Muscle layer of duodenum (tissue), 2 donors: ENCODE measurements at regions not wholly inside any gene's neighbourhood (a gene's known extent, or its start where the extent isn't known, plus 50 kb on each side); places are given as distances from the start of the nearest gene placed in this dataset.
"Not testable (repeated sequence)": the region's sequence is repeated elsewhere in the genome, so short reads cannot be mapped to it uniquely, and the experiment has no call there.

ENCODE experiments used
- H3K27ac ChIP-seq: one replicate; pipeline ENCODE4 v1.7.0; 2013; ENCODE audit warnings: mild to moderate bottlenecking, low read length
- H3K27me3 ChIP-seq: one replicate; pipeline ENCODE4 v1.7.0; 2013; ENCODE audit warnings: low read depth, mild to moderate bottlenecking, control low read depth, low read length
- H3K36me3 ChIP-seq, 2 donors: one replicate each; pipeline ENCODE4 v1.7.0; 2013; ENCODE audit warnings: low read length in 2 of 2, control low read depth in 1 of 2, mild to moderate bottlenecking in 1 of 2; ENCODE audit not compliant: insufficient read depth in 2 of 2, control insufficient read depth in 1 of 2
- H3K4me1 ChIP-seq, 2 donors: one replicate each; pipeline ENCODE4 v1.7.0; 2013; ENCODE audit warnings: low read length in 2 of 2, mild to moderate bottlenecking in 2 of 2, control low read depth in 1 of 2, moderate library complexity in 1 of 2; ENCODE audit not compliant: insufficient read depth in 2 of 2, control insufficient read depth in 1 of 2
- H3K4me3 ChIP-seq, 2 donors: one replicate each; pipeline ENCODE4 v1.7.0; 2013; ENCODE audit warnings: low read length in 2 of 2, low read depth in 1 of 2, mild to moderate bottlenecking in 1 of 2
- H3K9me3 ChIP-seq, 2 donors: one replicate each; pipeline ENCODE4 v1.7.0; 2013; ENCODE audit warnings: low read length in 2 of 2, control low read depth in 1 of 2, mild to moderate bottlenecking in 1 of 2; ENCODE audit not compliant: control insufficient read depth in 1 of 2
- donor health status: healthy.

GRCh38 chr6:23637296-23637695 is 488.7 kb upstream of the NRSN1 start:
- H3K9me3 ChIP-seq, result no peaks in the 10 kb centered on the region
- no peaks in the 10 kb centered on the region for H3K27me3 ChIP-seq
- H3K36me3 ChIP-seq, result no peaks in the 10 kb centered on the region
- H3K4me3 ChIP-seq, result no peak overlapping the region
- no peaks in the 10 kb centered on the region for H3K4me1 ChIP-seq
- H3K27ac ChIP-seq, result no peak overlapping the region

- Histone ChIP-seq H3K27ac (no peak overlapping the region), H3K36me3 (no peaks in the 10 kb centered on the region), H3K27me3 (no peaks in the 10 kb centered on the region), H3K4me1 (no peaks in the 10 kb centered on the region), H3K9me3 (no peaks in the 10 kb centered on the region), H3K4me3 (no peak overlapping the region)
Observed at GRCh38 chr6:23642849-23643248, 483.2 kb upstream of the NRSN1 start.

GRCh38 chr6:23647045-23647444 is 479.0 kb upstream of the NRSN1 start:
- no peaks in the 10 kb centered on the region for H3K4me1 ChIP-seq
- H3K4me3 ChIP-seq, result no peak overlapping the region
- H3K27me3 ChIP-seq, result no peaks in the 10 kb centered on the region
- no peaks in the 10 kb centered on the region for H3K36me3 ChIP-seq
- no peaks in the 10 kb centered on the region for H3K9me3 ChIP-seq
- H3K27ac ChIP-seq, result no peak overlapping the region

- no peaks in the 10 kb centered on the region for H3K27me3 ChIP-seq
- H3K9me3 ChIP-seq, result no peaks in the 10 kb centered on the region
- no peak overlapping the region for H3K27ac ChIP-seq
- no peaks in the 10 kb centered on the region for H3K36me3 ChIP-seq
- H3K4me1 ChIP-seq, result no peaks in the 10 kb centered on the region
- no peak overlapping the region for H3K4me3 ChIP-seq
Observed at GRCh38 chr6:23650676-23651075, 475.3 kb upstream of the NRSN1 start.

GRCh38 chr6:23654745-23655144 is 471.3 kb upstream of the NRSN1 start:
- H3K27ac ChIP-seq, result no peak overlapping the region
- no peaks in the 10 kb centered on the region for H3K36me3 ChIP-seq
- no peaks in the 10 kb centered on the region for H3K27me3 ChIP-seq
- H3K9me3 ChIP-seq, result no peaks in the 10 kb centered on the region
- H3K4me3 ChIP-seq, result no peak overlapping the region
- no peaks in the 10 kb centered on the region for H3K4me1 ChIP-seq

GRCh38 chr6:23655525-23655924 is 470.5 kb upstream of the NRSN1 start:
- H3K27me3 ChIP-seq, result no peaks in the 10 kb centered on the region
- H3K4me3 ChIP-seq, result no peak overlapping the region
- no peaks in the 10 kb centered on the region for H3K4me1 ChIP-seq
- no peak overlapping the region for H3K27ac ChIP-seq
- no peaks in the 10 kb centered on the region for H3K36me3 ChIP-seq
- no peaks in the 10 kb centered on the region for H3K9me3 ChIP-seq

GRCh38 chr6:23656255-23657194 is 469.5 kb upstream of the NRSN1 start:
- no peak overlapping the region for H3K4me3 ChIP-seq
- H3K36me3 ChIP-seq, result no peaks in the 10 kb centered on the region
- no peaks in the 10 kb centered on the region for H3K9me3 ChIP-seq
- H3K27ac ChIP-seq, result no peak overlapping the region
- no peaks in the 10 kb centered on the region for H3K27me3 ChIP-seq
- H3K4me1 ChIP-seq, result no peaks in the 10 kb centered on the region

GRCh38 chr6:23659125-23659524 is 466.9 kb upstream of the NRSN1 start:
- H3K27ac ChIP-seq, result no peak overlapping the region
- H3K9me3 ChIP-seq, result no peaks in the 10 kb centered on the region
- H3K36me3 ChIP-seq, result no peaks in the 10 kb centered on the region
- H3K4me1 ChIP-seq, result no peaks in the 10 kb centered on the region
- no peak overlapping the region for H3K4me3 ChIP-seq
- no peaks in the 10 kb centered on the region for H3K27me3 ChIP-seq

GRCh38 chr6:23661549-23661948 is 464.5 kb upstream of the NRSN1 start:
- H3K27ac ChIP-seq, result no peak overlapping the region
- no peaks in the 10 kb centered on the region for H3K36me3 ChIP-seq
- H3K27me3 ChIP-seq, result no peaks in the 10 kb centered on the region
- H3K9me3 ChIP-seq, result no peaks in the 10 kb centered on the region
- H3K4me1 ChIP-seq, result no peaks in the 10 kb centered on the region
- H3K4me3 ChIP-seq, result no peak overlapping the region

GRCh38 chr6:23663096-23663495 is 462.9 kb upstream of the NRSN1 start:
- Histone ChIP-seq H3K27me3 (no peaks in the 10 kb centered on the region), H3K36me3 (no peaks in the 10 kb centered on the region)

GRCh38 chr6:23663652-23664051 is 462.4 kb upstream of the NRSN1 start:
- Histone ChIP-seq H3K27ac (no peak overlapping the region), H3K9me3 (peaks cover 0 to 4% of the 10 kb centered on the region in 2 donors), H3K4me3 (no peak overlapping the region), H3K27me3 (no peaks in the 10 kb centered on the region), H3K36me3 (no peaks in the 10 kb centered on the region), H3K4me1 (no peaks in the 10 kb centered on the region)

More at GRCh38 chr6:23663096-23663495, 462.9 kb upstream of the NRSN1 start:
- Histone ChIP-seq H3K9me3 (peaks cover 0 to 4% of the 10 kb centered on the region in 2 donors), H3K4me1 (no peaks in the 10 kb centered on the region), H3K4me3 (no peak overlapping the region), H3K27ac (no peak overlapping the region)

- H3K27me3 ChIP-seq, H3K27ac ChIP-seq, H3K36me3 ChIP-seq, H3K4me1 ChIP-seq, H3K4me3 ChIP-seq: not testable (repeated sequence)
- H3K9me3 ChIP-seq, result peaks cover 0 to 11% of the 10 kb centered on the region in 2 donors
Observed at GRCh38 chr6:23665911-23666310, 460.1 kb upstream of the NRSN1 start.
